H1 (cell line): ENCODE measurements at regions not wholly inside any gene's neighbourhood (a gene's known extent, or its start where the extent isn't known, plus 50 kb on each side); places are given as distances from the start of the nearest gene placed in this dataset.

ENCODE experiments used
- CTCF ChIA-PET: fragments of 300-600 bp; sonication (Branson Sonifier 250); formaldehyde crosslinking; loops from one replicate; lab custom pipeline; 2021; ENCODE audit not compliant: partially characterized antibody; lab: Charles Lee
- POLR2A ChIA-PET: fragments of 300-600 bp; sonication (Branson Sonifier 250); formaldehyde crosslinking; loops from one replicate; lab custom pipeline; 2021; ENCODE audit warnings: inconsistent platforms; ENCODE audit not compliant: partially characterized antibody; lab: Charles Lee
- DNase-seq, 2 experiments: peaks; one replicate each; pipeline versions ENCODE4 v3.0.0 to v3.0.0-alpha.2; 2010 to 2022; ENCODE audit warnings: low spot score in 2 of 2, low read depth in 1 of 2, mixed read lengths in 1 of 2
- FAIRE-seq: peaks from 2 replicates; lab custom pipeline; 2011; peaks lifted over from hg19 to GRCh38; lab: Jason Lieb, UNC
- H2AFZ ChIP-seq: 2 replicates; pipeline ENCODE4 v1.8.1; 2012; ENCODE audit warnings: low read length, inconsistent platforms
- H2AK5ac ChIP-seq: 2 replicates; pipeline ENCODE4 v1.6.1; 2013; ENCODE audit warnings: low read depth, low read length
- H2BK120ac ChIP-seq: replicated peaks from 2 replicates; pipeline ENCODE3; 2013; ENCODE audit warnings: low read depth, low read length, inconsistent platforms
- H2BK12ac ChIP-seq: 2 replicates; pipeline ENCODE4 v1.6.1; 2013; ENCODE audit warnings: low read depth, low read length
- H2BK15ac ChIP-seq: 2 replicates; pipeline ENCODE4 v1.6.1; 2013; ENCODE audit warnings: low read length
- H2BK20ac ChIP-seq: 2 replicates; pipeline ENCODE4 v1.6.1; 2013; ENCODE audit warnings: low read length
- H2BK5ac ChIP-seq: 2 replicates; pipeline ENCODE4 v1.6.1; 2013; ENCODE audit warnings: low read depth, low read length
- H3K14ac ChIP-seq: 2 replicates; pipeline ENCODE4 v1.6.1; 2013; ENCODE audit warnings: inconsistent platforms; ENCODE audit not compliant: insufficient read length
- H3K18ac ChIP-seq: 2 replicates; pipeline ENCODE4 v1.6.1; 2013; ENCODE audit warnings: low read length; ENCODE audit errors: extremely low read depth
- H3K23ac ChIP-seq: 2 replicates; pipeline ENCODE4 v1.6.1; 2013; ENCODE audit warnings: inconsistent platforms; ENCODE audit not compliant: insufficient read length
- H3K23me2 ChIP-seq: 2 replicates; pipeline ENCODE4 v1.6.1; 2013; ENCODE audit warnings: low read depth, low read length
- H3K27ac ChIP-seq: 2 replicates; pipeline ENCODE4 v1.6.1; 2011; ENCODE audit warnings: low read depth, low read length, inconsistent platforms
- H3K27me3 ChIP-seq, 4 experiments: replicated peaks in 1 of 4; 1 replicate in 1 of 4; 2 replicates in 3 of 4; pipeline versions ENCODE4 v1.6.1 to v1.8.1; 2011 to 2013; ENCODE audit warnings: low read length in 3 of 4, mild to moderate bottlenecking in 3 of 4, inconsistent platforms in 2 of 4, mixed read lengths in 2 of 4, moderate library complexity in 1 of 4; ENCODE audit not compliant: control insufficient read depth in 3 of 4, insufficient read depth in 3 of 4; ENCODE audit errors: extremely low read depth in 1 of 4
- H3K36me3 ChIP-seq, 4 experiments: 2 replicates each; pipeline versions ENCODE4 v1.6.1 to v1.8.1; 2011 to 2013; ENCODE audit warnings: mild to moderate bottlenecking in 4 of 4, low read length in 3 of 4, moderate library complexity in 2 of 4, control low read depth in 1 of 4, inconsistent platforms in 1 of 4; ENCODE audit not compliant: insufficient read depth in 4 of 4, control insufficient read depth in 2 of 4
- H3K4ac ChIP-seq: replicated peaks from 2 replicates; pipeline ENCODE3; 2013; ENCODE audit warnings: low read length, low read depth, mixed read lengths, inconsistent platforms; ENCODE audit not compliant: insufficient read length
- H3K4me1 ChIP-seq, 4 experiments: replicated peaks in 1 of 4; 1 replicate in 1 of 4; 2 replicates in 3 of 4; pipeline versions ENCODE4 v1.6.1 to v1.8.1; 2011 to 2013; ENCODE audit warnings: low read length in 3 of 4, inconsistent platforms in 2 of 4, mixed read lengths in 1 of 4; ENCODE audit not compliant: insufficient read depth in 4 of 4, control insufficient read depth in 3 of 4
- H3K4me2 ChIP-seq, 2 experiments: 2 replicates each; pipeline versions ENCODE4 v1.6.1 to v1.8.1; 2011 to 2013; ENCODE audit warnings: low read depth in 2 of 2, low read length in 2 of 2, control low read depth in 1 of 2, inconsistent platforms in 1 of 2, mild to moderate bottlenecking in 1 of 2; ENCODE audit not compliant: insufficient read depth in 1 of 2
- H3K4me3 ChIP-seq, 4 experiments: fragments of 200-600, 300-600 bp in 1 of 4; sonication (generic), shearing (Covaris generic), sonication (Bioruptor Twin) in 1 of 4; 2 replicates each; pipeline versions ENCODE4 v1.5.1 to v1.8.1; 2011 to 2016; ENCODE audit warnings: low read length in 4 of 4, low read depth in 3 of 4, control low read depth in 2 of 4, inconsistent platforms in 2 of 4, mild to moderate bottlenecking in 2 of 4, mixed read lengths in 1 of 4, moderate library complexity in 1 of 4; ENCODE audit not compliant: insufficient read depth in 2 of 4; ENCODE audit errors: extremely low read depth in 1 of 4
- H3K56ac ChIP-seq: replicated peaks from 2 replicates; pipeline ENCODE3; 2013; ENCODE audit warnings: low read depth, mild to moderate bottlenecking, mixed read lengths, low read length, inconsistent platforms; ENCODE audit not compliant: insufficient read length
- H3K79me1 ChIP-seq: 2 replicates; pipeline ENCODE4 v1.6.1; 2013; ENCODE audit warnings: low read depth, low read length, control low read depth
- H3K79me2 ChIP-seq, 2 experiments: 2 replicates each; pipeline versions ENCODE4 v1.6.1 to v1.8.1; 2012 to 2013; ENCODE audit warnings: low read length in 2 of 2, mild to moderate bottlenecking in 2 of 2, inconsistent platforms in 1 of 2; ENCODE audit not compliant: insufficient read depth in 2 of 2, control insufficient read depth in 1 of 2
- H3K9ac ChIP-seq, 4 experiments: replicated peaks in 1 of 4; 1 replicate in 1 of 4; 2 replicates in 3 of 4; pipeline versions ENCODE4 v1.6.1 to v1.8.1; 2011 to 2013; ENCODE audit warnings: low read depth in 3 of 4, low read length in 3 of 4, control low read depth in 2 of 4, mild to moderate bottlenecking in 2 of 4, moderate library complexity in 2 of 4, inconsistent platforms in 1 of 4; ENCODE audit errors: extremely low read depth in 1 of 4
- H3K9me3 ChIP-seq, 2 experiments: 2 replicates each; pipeline versions ENCODE4 v1.6.1 to v1.8.1; 2012 to 2013; ENCODE audit warnings: mild to moderate bottlenecking in 2 of 2, moderate library complexity in 2 of 2, control low read depth in 1 of 2, inconsistent platforms in 1 of 2, low read depth in 1 of 2, low read length in 1 of 2, mixed read lengths in 1 of 2; ENCODE audit not compliant: insufficient read depth in 2 of 2
- H4K20me1 ChIP-seq, 2 experiments: replicated peaks in 1 of 2; 2 replicates each; pipeline versions ENCODE3 to v1.8.1; 2011 to 2013; ENCODE audit warnings: inconsistent platforms in 2 of 2, low read length in 2 of 2, mild to moderate bottlenecking in 1 of 2; ENCODE audit not compliant: insufficient read depth in 2 of 2, control insufficient read depth in 1 of 2
- H4K5ac ChIP-seq: 2 replicates; pipeline ENCODE4 v1.6.1; 2013; ENCODE audit warnings: low read length, low read depth, mixed read lengths, inconsistent platforms; ENCODE audit not compliant: insufficient read length
- H4K8ac ChIP-seq: 2 replicates; pipeline ENCODE4 v1.8.0; 2013; ENCODE audit warnings: mild to moderate bottlenecking, moderate library complexity, low read length, inconsistent platforms; ENCODE audit not compliant: insufficient read depth; ENCODE audit errors: extremely low read depth
- H4K91ac ChIP-seq: replicated peaks from 2 replicates; pipeline ENCODE3; 2013; ENCODE audit warnings: low read length, mixed read lengths, inconsistent platforms; ENCODE audit not compliant: insufficient read length
- ATF3 ChIP-seq: IDR thresholded peaks from 2 replicates; pipeline ENCODE4 v1.6.1; 2011; ENCODE audit warnings: low read depth, mild to moderate bottlenecking, low read length; ENCODE audit not compliant: insufficient read depth
- BCL11A ChIP-seq, 2 experiments: IDR thresholded peaks; one replicate each; pipeline ENCODE4 v1.6.1; 2011; ENCODE audit warnings: low read depth in 2 of 2, low read length in 2 of 2, mild to moderate bottlenecking in 2 of 2
- CBX8 ChIP-seq: fragments of 300-800, 300-1000 bp; sonication (generic); IDR thresholded peaks from 2 replicates; pipeline ENCODE4 v1.7.1; 2016; ENCODE audit warnings: low read depth, low read length, borderline replicate concordance
- CEBPB ChIP-seq: IDR thresholded peaks from 2 replicates; pipeline ENCODE4 v1.6.1; 2012; ENCODE audit warnings: low read depth, low read length
- CREB1 ChIP-seq: IDR thresholded peaks from 2 replicates; pipeline ENCODE4 v1.6.1; 2012; ENCODE audit warnings: inconsistent platforms
- EGR1 ChIP-seq: IDR thresholded peaks from 2 replicates; pipeline ENCODE4 v1.6.1; 2011; ENCODE audit warnings: low read depth, low read length, borderline replicate concordance
- EP300 ChIP-seq, 2 experiments: IDR thresholded peaks; 1 replicate in 1 of 2; 2 replicates in 1 of 2; pipeline ENCODE4 v1.6.1; 2011 to 2012; ENCODE audit warnings: low read depth in 2 of 2, low read length in 2 of 2, mild to moderate bottlenecking in 2 of 2, borderline replicate concordance in 1 of 2, inconsistent platforms in 1 of 2, moderate library complexity in 1 of 2
- EZH2 ChIP-seq: fragments of 200-600 bp; sonication (generic); IDR thresholded peaks from 2 replicates; pipeline ENCODE4 v1.7.1; 2012; ENCODE audit warnings: low read depth, mild to moderate bottlenecking, moderate library complexity, low read length, inconsistent platforms; ENCODE audit not compliant: severe bottlenecking
- NANOG ChIP-seq: IDR thresholded peaks from 2 replicates; pipeline ENCODE4 v1.6.1; 2011; ENCODE audit warnings: low read length, low read depth, mild to moderate bottlenecking, inconsistent platforms; ENCODE audit not compliant: insufficient read depth, poor library complexity, severe bottlenecking
- PHF8 ChIP-seq: fragments of 200-600 bp; sonication (generic); conservative IDR thresholded peaks from 2 replicates; pipeline ENCODE4 v1.7.1; 2012; ENCODE audit warnings: low read depth, mild to moderate bottlenecking, inconsistent platforms, low read length, moderate library complexity
- RBBP5 ChIP-seq: IDR thresholded peaks from 2 replicates; pipeline ENCODE4 v1.7.1; 2012; ENCODE audit warnings: low read depth, mild to moderate bottlenecking, inconsistent platforms, low read length, moderate library complexity, borderline replicate concordance
- SRF ChIP-seq: IDR thresholded peaks from 2 replicates; pipeline ENCODE4 v1.6.1; 2011; ENCODE audit warnings: mild to moderate bottlenecking, low read depth, low read length, moderate library complexity
- YY1 ChIP-seq: IDR thresholded peaks from 2 replicates; pipeline ENCODE4 v1.6.1; 2011; ENCODE audit warnings: low read depth, mild to moderate bottlenecking, low read length
- WGBS, 2 experiments: shearing (Covaris generic) in 1 of 2; methylation state at CpG; one replicate each; pipeline versions ENCODE4 v1.1.6 to v1.1.7; 2013 to 2015; ENCODE audit warnings: low lambda C conversion rate in 2 of 2, mixed read lengths in 2 of 2, inconsistent platforms in 1 of 2, low coverage in 1 of 2, missing lambda C conversion rate in 1 of 2; ENCODE audit not compliant: insufficient replicate concordance in 2 of 2, insufficient coverage in 1 of 2, insufficient read length in 1 of 2; ENCODE audit errors: extremely low coverage in 1 of 2, missing lambda C conversion rate in 1 of 2; 5-methylcytosine and 5-hydroxymethylcytosine counted together
- TF ChIP-seq, protein P1 (sequence below): IDR thresholded peaks from 2 replicates; pipeline ENCODE4 v1.6.1; 2012; ENCODE audit warnings: inconsistent platforms

DNA sequence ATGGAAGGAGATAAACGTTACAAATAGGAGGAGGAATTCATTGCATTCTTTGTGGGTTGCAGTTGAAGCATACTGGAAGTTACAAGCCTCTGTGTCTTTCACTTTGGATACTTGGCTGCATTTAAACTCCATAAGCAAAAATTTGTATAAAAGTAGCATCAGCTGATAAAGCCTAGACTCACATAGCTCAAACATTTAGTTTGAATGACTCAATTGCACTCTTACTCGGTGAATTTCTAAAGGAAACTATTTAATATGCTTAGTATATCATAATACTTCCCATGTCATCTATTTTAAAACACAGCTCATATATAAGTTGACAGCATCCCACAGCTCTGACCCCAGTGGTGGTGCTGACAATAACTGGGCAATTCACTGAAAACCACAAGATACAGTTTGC is 596.6 kb upstream of the ZNF608 start:
- H3K23ac ChIP-seq: no peak overlapping the region
- H3K4me3 ChIP-seq: no peak overlapping the region
- WGBS, 2 experiments: 75% methylated on average over 2 of the region's 2 CpGs; no CpG with 5 or more reads in 1 of the 2 experiments
- H2AFZ ChIP-seq: no peak overlapping the region
- POLR2A ChIA-PET: no interaction called here
- H3K14ac ChIP-seq: no peak overlapping the region
- H3K4ac ChIP-seq: no peak overlapping the region
- H3K79me2 ChIP-seq: no peaks in the 10 kb centered on the region
- no peak overlapping the region for H3K18ac ChIP-seq
- H2BK15ac ChIP-seq: no peak overlapping the region
- no peak overlapping the region for H3K4me2 ChIP-seq
- no peak overlapping the region for H2BK20ac ChIP-seq
- CTCF ChIA-PET: interaction anchor here (1.1 kb wide), 1 partner anchor 493 kb away, joined by 4 read pairs; no protein-coding TSS in a partner anchor
- H3K56ac ChIP-seq: no peak overlapping the region
- no peak overlapping the region for H2AK5ac ChIP-seq
- no peaks in the 10 kb centered on the region for H3K9me3 ChIP-seq
- FAIRE-seq (no peak), DNase-seq (no peak)
- H4K8ac ChIP-seq: no peak overlapping the region
- H2BK120ac ChIP-seq: no peak overlapping the region
- H4K5ac ChIP-seq: no peak overlapping the region
- peaks cover 0 to 1% (median 0%) of the 10 kb centered on the region in 4 experiments; a peak in 1 of 7 replicates for H3K27me3 ChIP-seq
- no peak overlapping the region for H4K91ac ChIP-seq
- no peaks in the 10 kb centered on the region for H3K23me2 ChIP-seq
- no peaks in the 10 kb centered on the region for H3K79me1 ChIP-seq
- H3K27ac ChIP-seq: no peak overlapping the region
- no peak overlapping the region for H2BK12ac ChIP-seq
- peaks cover 0 to 5% (median under 1%) of the 10 kb centered on the region in 4 experiments; a peak in 4 of 7 replicates for H3K4me1 ChIP-seq
- H4K20me1 ChIP-seq: no peaks in the 10 kb centered on the region
- no peak overlapping the region for H3K9ac ChIP-seq
- H3K36me3 ChIP-seq: no peaks in the 10 kb centered on the region
- H2BK5ac ChIP-seq: no peak overlapping the region
- TF ChIP-seq, protein P1, sequence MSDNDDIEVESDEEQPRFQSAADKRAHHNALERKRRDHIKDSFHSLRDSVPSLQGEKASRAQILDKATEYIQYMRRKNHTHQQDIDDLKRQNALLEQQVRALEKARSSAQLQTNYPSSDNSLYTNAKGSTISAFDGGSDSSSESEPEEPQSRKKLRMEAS: no peak
- TF ChIP-seq CBX8 (no peak), BCL11A (IDR thresholded peaks at IDR 0.05; ENCODE audit: low read depth in 2 of 2, low read length in 2 of 2) (no peak), CEBPB (no peak), ATF3 (no peak), NANOG (no peak), EGR1 (no peak), EP300 (IDR thresholded peaks at IDR 0.05; ENCODE audit: borderline replicate concordance in 1 of 2, low read depth in 2 of 2, low read length in 2 of 2) (no peak), RBBP5 (no peak), EZH2 (no peak), PHF8 (no peak), CREB1 (no peak), SRF (no peak), YY1 (no peak)
